NCI-H460 (cell line): ENCODE measurements at regions not wholly inside any gene's neighbourhood (a gene's known extent, or its start where the extent isn't known, plus 50 kb on each side); places are given as distances from the start of the nearest gene placed in this dataset.

ENCODE experiments used
- DNase-seq: peaks from one replicate; pipeline ENCODE4 v3.0.0-alpha.2; 2016; ENCODE audit warnings: low read depth; ENCODE audit errors: extremely low read depth

- no peak for DNase-seq
These were observed 51.3 kb upstream of the LRRN2 start for GRCh38 chr1:204736836-204737235.

DNA sequence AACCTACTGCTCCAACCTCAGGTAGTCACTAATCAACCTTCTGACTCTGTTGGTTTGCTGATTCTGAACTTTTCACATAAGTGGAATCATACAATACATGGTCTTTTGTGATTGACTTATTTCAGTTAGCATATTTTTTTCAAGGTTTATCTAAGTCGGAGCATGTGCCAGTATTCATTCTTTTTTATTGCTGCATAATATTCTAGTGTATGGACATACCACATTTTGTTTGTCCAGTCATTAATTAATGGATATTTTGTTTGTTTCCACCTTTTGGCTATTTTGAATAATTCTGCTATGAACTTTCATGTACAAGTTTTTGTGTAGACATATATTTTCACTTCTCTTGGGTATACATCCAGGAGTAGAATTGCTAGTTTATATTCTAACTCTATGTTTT, 53.0 kb upstream of the LRRN2 start:
- DNase-seq: no peak

GRCh38 chr1:204740354-204740753, 54.8 kb upstream of the LRRN2 start:
- no peak for DNase-seq

DNA sequence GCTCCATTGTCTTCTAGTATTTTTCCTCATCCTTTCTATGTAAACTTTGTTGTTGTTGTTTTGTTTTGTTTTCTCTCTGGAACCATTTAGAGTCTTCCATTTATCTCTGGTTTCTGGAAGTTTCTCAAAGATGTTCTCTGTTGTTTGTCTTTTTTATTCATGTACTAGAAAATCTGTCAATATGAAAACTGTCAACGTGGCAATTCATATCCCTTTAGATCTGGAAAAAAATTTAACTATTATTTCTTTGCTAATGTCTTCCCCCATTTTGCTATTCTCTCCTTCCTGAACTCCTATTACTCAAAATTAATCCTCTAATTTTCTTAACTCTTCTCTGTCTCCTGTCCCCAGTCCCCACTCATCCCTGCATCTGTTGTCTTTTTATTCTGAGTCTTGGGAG, 55.9 kb upstream of the LRRN2 start:
- DNase-seq: no peak

DNA sequence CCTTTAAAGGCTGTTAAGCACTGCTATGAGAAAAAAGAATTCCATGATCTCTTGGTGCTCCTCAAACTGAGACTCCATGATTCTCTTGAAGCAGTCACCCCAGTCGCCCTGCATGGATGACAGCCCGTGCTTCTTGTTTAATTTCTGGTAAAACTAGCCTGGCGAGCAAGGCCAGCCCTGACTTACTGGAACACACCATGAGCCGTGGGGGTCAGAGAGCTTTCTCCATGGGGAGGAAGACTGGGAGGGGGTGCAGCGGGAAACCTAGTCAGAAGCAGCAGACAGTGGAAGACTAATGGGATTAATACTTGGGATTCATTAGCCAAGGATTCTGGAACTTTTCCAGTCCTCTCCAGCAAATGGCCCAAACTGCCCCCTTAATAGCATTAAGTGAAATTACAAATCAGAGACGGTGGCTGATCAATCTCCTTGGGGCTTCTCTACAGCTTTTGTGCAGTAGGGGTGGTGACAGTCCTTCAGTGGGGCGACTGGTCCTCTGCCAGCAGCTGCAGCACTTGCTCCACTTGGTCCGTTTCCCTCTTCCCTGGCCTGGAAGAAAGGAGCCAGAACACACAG, 57.2 kb upstream of the LRRN2 start:
- no peak for DNase-seq

GRCh38 chr1:204744107-204744779, 58.7 kb upstream of the LRRN2 start:
- DNase-seq: no peak

- DNase-seq: peak; percentile 63
These were observed 61.4 kb upstream of the LRRN2 start for GRCh38 chr1:204746838-204747442.

DNA sequence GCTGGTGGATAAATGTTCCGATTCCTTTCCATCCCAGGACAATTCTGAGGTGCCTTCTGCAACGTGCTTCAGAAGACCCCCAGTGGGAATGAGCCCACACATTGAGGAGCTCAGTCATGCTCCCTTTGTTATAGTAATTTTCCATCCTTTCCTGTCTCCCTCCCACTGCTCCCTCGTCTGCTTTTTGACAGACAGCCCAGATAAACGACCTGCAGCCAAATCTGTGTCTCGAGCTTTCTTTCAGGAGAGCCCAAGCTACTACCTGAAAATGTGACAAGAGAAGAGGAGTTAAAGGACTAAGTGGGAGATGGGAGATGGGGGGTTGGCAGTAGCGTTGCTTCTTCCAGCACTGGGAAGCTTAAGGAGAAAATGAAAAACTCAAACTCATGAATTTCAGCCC, 65.9 kb upstream of the LRRN2 start:
- DNase-seq: no peak

GRCh38 chr1:204751883-204752687, 66.5 kb upstream of the LRRN2 start:
- DNase-seq: peak; percentile 64

DNA sequence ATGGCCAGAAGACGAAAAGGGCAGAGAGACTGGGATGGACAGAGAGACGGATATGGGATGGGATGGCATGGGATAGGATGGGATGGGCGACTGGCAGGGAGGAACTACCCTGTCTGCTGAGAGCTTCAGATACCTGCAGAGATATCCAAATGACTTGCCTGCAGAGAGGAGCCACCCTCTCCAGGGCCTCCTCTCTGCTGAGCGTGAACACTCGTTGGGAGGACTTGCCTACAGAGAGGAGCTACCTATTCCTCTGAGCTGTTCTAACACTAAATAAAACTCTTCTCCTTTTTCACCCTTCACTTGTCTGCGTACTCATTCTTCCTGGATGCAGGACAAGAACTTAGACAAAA, 67.1 kb upstream of the LRRN2 start:
- DNase-seq: no peak

DNA sequence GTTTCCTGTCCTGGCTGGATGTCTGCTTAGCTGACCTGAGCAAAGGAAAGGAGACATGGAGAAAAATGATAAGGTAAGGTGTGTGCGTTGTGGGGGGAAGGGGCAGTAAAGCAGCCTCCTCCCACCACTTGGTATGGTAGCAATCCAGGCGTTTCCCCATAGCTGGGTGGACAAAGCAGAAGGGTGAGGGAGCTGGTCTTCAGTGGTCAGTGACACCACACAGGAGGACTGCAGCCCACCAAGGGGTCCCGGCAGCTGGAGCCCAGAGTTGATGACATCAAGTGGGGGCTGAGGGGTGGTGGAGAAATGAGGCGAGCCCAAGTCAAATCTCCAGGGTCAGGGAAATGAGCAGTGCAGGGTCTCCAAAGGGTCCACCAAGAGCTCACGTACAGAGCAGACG, 69.3 kb upstream of the LRRN2 start:
- DNase-seq: no peak

- DNase-seq: no peak
These were observed 70.8 kb upstream of the LRRN2 start for GRCh38 chr1:204756349-204756748.

GRCh38 chr1:204756811-204757210, 71.3 kb upstream of the LRRN2 start:
- DNase-seq: no peak

DNA sequence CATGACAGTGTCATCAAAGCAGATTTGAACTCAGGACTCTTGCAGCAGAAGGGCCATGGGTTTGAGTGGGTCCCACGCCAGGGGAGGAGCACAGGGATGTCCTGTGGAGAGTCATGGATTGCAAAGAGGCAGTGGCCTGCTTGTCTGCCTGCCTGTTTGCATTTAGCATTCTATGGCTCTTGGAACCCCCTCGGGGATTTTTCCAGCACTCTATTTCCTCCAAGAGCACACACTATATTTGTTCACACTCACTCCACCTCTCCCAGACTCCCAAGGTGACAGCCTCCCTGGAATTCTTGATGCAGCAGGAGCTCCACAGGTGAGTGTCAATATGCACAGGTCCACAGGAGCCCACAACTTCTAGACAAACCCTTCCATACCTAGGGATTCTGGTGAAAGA, 73.1 kb upstream of the LRRN2 start:
- DNase-seq: no peak

DNA sequence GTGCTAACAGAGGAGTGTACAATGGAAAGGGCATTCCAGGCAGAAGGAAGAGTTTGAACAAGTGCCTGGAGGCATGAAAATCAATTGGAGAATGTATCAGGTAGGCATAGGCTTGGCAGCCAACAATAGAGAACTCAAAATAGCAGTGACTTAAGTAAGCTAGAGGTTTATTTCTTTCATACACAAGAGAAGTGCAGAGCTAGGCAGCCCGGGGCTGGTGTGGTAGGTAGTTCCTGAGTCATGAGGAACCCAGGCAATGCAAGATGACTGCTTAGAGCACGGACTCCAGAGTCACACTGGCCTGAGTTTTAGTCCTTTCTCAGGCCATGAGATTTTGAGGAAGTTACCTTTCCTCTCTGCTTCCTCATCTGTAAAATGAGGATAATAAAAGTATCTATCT, 74.8 kb upstream of the LRRN2 start:
- DNase-seq: no peak

DNA sequence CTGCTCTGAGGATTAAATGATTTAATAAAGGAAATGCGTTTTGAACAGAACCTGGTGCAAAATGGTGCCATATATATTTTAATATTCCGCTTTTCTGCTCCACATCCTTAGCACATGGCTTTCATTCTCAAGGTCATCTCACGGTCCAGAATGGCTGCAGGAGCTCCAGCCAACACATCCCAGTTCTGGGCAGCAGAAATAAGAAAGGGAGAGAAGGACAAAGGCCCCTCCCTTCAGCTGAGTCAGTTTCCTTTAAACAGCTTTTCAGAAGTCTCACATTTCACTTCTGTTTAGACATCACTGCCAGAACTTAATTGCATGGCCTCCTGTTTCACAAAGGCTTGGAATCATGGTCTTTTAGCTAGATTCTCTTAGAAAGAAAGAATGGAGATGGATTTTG, 75.2 kb upstream of the LRRN2 start:
- DNase-seq: no peak

DNA sequence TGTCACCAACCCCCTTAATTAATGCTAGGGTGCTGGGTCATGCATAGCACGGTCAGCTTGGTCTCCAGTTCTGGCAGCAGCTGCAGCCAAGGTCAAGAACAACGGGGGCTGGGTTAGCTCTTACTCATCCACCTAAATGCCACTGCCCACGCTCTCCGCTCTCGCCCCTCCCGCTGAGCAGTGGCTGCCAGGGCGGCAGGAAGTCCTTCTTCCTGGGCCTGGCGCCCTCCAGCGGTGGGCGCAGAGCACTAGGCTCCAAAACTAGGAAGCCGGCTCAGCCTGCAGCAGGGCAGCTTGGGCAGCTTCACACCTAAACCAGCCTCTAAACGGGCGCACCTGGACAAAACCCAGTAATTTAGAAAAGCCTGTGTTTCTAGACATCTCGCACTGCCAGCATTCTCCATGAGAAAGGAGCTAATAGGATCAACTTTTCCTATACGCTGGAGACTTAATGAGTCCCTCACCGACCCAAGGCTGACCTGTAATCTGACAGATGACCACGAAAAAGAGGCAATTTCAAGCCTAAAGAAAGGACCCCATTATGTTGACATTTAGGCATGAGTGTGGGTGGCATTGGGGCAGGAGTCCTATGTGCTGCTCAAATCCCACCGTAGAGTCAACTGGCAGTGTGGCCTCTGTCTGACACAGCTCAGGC, 78.4 kb upstream of the LRRN2 start:
- DNase-seq: peak; percentile 69

DNA sequence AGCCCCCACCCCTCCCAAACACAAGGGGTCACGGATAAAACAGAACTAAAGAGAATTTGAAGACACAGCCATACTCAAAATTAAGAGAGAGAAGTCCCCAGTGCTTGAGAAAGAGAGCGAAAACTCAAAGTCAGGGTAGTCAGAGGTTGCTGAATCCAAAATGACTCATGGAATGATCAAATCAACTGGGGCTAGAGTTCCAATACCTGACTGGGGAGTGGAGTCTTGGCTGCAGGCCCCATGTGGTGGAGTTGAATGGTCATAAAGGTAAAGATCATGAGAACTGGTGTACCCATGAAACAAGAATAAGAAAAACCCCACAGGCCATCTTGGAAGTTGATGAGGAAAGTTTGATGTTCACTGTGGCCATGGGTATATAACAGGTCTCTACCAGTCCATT, 84.5 kb upstream of the LRRN2 start:
- no peak for DNase-seq

GRCh38 chr1:204771358-204771757, 85.8 kb upstream of the LRRN2 start:
- no peak for DNase-seq

GRCh38 chr1:204773246-204773645, 87.7 kb upstream of the LRRN2 start:
- no peak for DNase-seq

GRCh38 chr1:204775546-204775945, 90.0 kb upstream of the LRRN2 start:
- no peak for DNase-seq
